ENCODE measurements at regions not wholly inside any gene's neighbourhood (a gene's known extent, or its start where the extent isn't known, plus 50 kb on each side); places are given as distances from the start of the nearest gene placed in this dataset.
A peak's percentile ranks its signal among the peaks of the same experiment; 100 is the strongest.

DNA sequence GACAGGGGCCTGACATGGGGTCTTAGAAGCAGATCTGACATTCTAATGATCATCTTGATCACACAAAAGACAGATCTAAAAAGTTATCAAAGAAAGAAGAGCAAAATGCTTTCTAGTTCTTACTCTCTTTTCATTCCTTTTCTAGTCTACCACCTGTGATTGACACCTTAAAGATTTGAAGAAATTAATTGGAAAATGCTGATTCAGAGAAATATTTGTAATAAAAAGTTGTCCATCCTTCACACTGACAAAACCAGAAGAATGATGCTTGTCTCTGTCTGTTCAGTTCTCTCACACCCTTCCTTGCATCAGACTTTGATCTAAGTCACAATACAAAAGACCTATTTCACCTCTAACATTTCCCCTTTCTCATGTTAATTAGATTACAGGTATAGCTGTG is 182.4 kb downstream of the RAP2A start:
- Histone ChIP-seq H3K27me3 (no peaks in the 10 kb centered on the region), H3K9me3 (no peaks in the 10 kb centered on the region), H3K27ac (no peak overlapping the region), H3K36me3 (no peaks in the 10 kb centered on the region), H3K4me1 (no peaks in the 10 kb centered on the region), H3K4me3 (no peak overlapping the region)
- DNase-seq (no peak), ATAC-seq (no peak)
- TF ChIP-seq, protein P1, sequence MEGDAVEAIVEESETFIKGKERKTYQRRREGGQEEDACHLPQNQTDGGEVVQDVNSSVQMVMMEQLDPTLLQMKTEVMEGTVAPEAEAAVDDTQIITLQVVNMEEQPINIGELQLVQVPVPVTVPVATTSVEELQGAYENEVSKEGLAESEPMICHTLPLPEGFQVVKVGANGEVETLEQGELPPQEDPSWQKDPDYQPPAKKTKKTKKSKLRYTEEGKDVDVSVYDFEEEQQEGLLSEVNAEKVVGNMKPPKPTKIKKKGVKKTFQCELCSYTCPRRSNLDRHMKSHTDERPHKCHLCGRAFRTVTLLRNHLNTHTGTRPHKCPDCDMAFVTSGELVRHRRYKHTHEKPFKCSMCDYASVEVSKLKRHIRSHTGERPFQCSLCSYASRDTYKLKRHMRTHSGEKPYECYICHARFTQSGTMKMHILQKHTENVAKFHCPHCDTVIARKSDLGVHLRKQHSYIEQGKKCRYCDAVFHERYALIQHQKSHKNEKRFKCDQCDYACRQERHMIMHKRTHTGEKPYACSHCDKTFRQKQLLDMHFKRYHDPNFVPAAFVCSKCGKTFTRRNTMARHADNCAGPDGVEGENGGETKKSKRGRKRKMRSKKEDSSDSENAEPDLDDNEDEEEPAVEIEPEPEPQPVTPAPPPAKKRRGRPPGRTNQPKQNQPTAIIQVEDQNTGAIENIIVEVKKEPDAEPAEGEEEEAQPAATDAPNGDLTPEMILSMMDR (IDR thresholded peaks at IDR 0.05): no peak
- intact Hi-C loops (cut with DNase I): no loop called here

DNA sequence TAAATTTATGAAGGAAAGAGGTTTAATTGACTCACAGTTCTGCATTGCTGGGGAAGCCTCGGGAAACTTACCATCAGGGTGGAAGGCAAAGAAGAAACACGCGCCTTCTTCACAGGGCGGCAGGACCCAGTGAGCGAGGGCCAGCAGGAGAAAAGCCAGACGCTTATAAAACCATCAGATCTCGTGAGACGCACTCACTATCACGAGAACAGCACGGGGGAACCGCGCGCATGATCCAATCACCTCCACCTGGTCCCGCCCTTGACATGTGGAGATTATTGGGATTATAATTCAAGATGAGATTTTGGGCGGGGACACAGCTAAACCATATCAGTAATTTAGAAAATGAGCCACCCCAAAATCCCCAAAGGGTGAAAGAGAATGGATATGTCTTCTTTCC is 187.1 kb downstream of the RAP2A start:
- Histone ChIP-seq H3K27ac (no peak overlapping the region), H3K4me1 (no peaks in the 10 kb centered on the region), H3K4me3 (no peak overlapping the region), H3K36me3 (no peaks in the 10 kb centered on the region), H3K27me3 (no peaks in the 10 kb centered on the region), H3K9me3 (no peaks in the 10 kb centered on the region)
- TF ChIP-seq, protein P1 (IDR thresholded peaks at IDR 0.05): no peak
- no peak for DNase-seq
- ATAC-seq: no peak
- intact Hi-C loops (cut with DNase I): no loop called here

DNA sequence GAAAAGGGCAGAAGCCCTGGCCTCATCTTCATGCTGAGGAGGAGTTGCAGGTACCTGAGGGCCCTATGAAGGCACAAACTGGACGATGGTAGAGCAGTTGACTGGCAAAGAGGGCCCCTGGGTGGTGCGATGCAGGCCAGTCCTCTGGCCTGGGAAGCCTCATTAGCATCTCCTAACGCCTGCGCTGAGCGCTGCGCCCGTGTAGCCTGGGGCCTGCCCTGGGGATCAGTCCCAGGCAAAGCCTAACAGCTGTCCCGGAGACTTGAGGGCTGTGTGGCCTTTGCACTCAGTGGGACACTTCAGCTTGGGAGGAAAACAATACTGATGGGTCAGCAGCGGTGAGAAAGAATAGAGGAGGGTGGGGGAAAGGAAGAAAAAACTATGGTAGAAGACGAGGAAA is 187.7 kb downstream of the RAP2A start:
- intact Hi-C loops (cut with DNase I): no loop called here
- no peaks in the 10 kb centered on the region for H3K36me3 ChIP-seq
- TF ChIP-seq, protein P1 (IDR thresholded peaks at IDR 0.05): no peak
- H3K4me3 ChIP-seq: no peak overlapping the region
- H3K9me3 ChIP-seq: no peaks in the 10 kb centered on the region
- H3K27me3 ChIP-seq: no peaks in the 10 kb centered on the region
- no peak for ATAC-seq
- H3K4me1 ChIP-seq: no peaks in the 10 kb centered on the region
- H3K27ac ChIP-seq: no peak overlapping the region
- DNase-seq: no peak

DNA sequence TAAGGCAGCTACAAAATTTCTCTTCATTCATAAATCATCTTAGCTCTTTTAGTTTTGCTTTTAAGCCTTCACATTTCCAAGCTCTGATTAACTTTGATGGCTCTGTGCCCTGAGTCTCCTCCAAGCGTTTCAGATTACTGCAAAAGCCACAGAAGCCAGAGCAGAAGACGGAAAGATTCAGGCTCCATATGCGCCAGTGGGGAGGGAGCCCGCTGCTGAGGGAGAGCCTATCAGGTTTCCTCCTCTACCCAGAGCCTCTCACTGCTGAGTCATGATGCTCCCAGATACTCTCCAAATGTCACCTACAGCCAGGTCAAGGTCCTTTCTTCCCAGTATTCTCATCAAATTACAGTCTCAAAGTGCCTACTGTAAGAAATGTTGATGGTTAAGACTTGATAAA is 193.6 kb downstream of the RAP2A start:
- ATAC-seq (peak; percentile 75), DNase-seq (peak in 3 of 4 donors; percentile 53 to 86 (median 61))
- Histone ChIP-seq H3K27me3 (no peaks in the 10 kb centered on the region), H3K36me3 (no peaks in the 10 kb centered on the region), H3K27ac (no peak overlapping the region), H3K9me3 (peaks cover 0 to 12% of the 10 kb centered on the region in 2 donors), H3K4me1 (no peaks in the 10 kb centered on the region), H3K4me3 (no peak overlapping the region)
- TF ChIP-seq, protein P1 (IDR thresholded peaks at IDR 0.05): no peak
- intact Hi-C loops (cut with DNase I): no loop called here

DNA sequence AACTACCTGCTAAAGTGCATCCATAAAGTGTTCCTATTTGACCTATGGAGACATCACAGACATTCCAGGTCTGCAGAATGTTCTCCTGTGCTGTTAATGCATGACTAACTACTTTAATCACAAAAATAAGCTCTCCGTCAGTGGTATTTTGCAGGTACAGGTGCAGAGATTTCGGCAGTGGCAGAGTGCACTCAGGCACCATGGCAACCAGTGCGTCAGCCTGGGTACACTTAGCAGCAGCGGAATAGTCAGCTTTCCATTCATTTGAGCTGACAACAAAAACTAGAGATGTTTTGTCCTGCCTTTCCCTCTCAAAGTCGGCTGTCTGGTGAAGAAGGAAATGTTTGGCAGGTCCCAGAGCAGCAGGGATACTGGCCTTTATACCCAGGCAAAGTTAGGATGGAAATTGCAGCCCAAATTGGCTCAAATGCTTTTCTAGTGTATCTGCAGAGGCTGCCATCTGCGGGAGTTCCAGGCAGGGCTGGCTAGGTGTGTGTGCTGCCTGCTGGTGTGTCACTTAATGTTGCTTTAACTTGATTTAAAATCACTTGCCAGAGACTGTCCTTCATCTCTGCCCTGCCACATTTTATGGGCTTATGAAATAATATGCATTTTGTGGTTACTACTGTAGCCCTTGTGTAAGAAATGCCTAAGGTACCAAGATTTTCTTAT is 195.8 kb downstream of the RAP2A start:
- no peaks in the 10 kb centered on the region for H3K27me3 ChIP-seq
- TF ChIP-seq, protein P1 (IDR thresholded peaks at IDR 0.05): no peak
- DNase-seq: peak in 3 of 4 donors; percentile 39 to 74 (median 43)
- no peak overlapping the region for H3K27ac ChIP-seq
- no peaks in the 10 kb centered on the region for H3K4me1 ChIP-seq
- intact Hi-C loops (cut with DNase I): no loop called here
- peak; percentile 86 for ATAC-seq
- no peaks in the 10 kb centered on the region for H3K36me3 ChIP-seq
- H3K4me3 ChIP-seq: no peak overlapping the region
- H3K9me3 ChIP-seq: peaks cover 0 to 16% of the 10 kb centered on the region in 2 donors
